Right lobe of liver (tissue), 6 donors: ENCODE measurements at regions not wholly inside any gene's neighbourhood (a gene's known extent, or its start where the extent isn't known, plus 50 kb on each side); places are given as distances from the start of the nearest gene placed in this dataset.
"Not testable (repeated sequence)": the region's sequence is repeated elsewhere in the genome, so short reads cannot be mapped to it uniquely, and the experiment has no call there.

ENCODE experiments used
- ATAC-seq, 4 donors: fragments of 200-7000 bp; cut with Tn5 transposase; one replicate each; pipeline ENCODE4 v1.9.1; 2020; ENCODE audit warnings: mild to moderate bottlenecking in 4 of 4, moderate library complexity in 4 of 4
- DNase-seq, 3 donors: peaks; one replicate each; pipeline ENCODE4 v3.0.0-alpha.2; 2020
- H3K27ac ChIP-seq, 3 donors: fragments of 200-600 bp; one replicate each; pipeline ENCODE4 v1.8.0; 2022
- H3K27me3 ChIP-seq, 2 donors: fragments of 200-600 bp; one replicate each; pipeline ENCODE4 v1.8.0; 2022
- H3K36me3 ChIP-seq, 4 donors: fragments of 200-600 bp; sonication (generic) in 1 of 4; one replicate each; pipeline versions ENCODE4 v1.5.1 to v1.8.0; 2017 to 2022; ENCODE audit warnings: control low read depth in 1 of 4
- H3K4me1 ChIP-seq, 4 donors: fragments of 200-600 bp; sonication (generic) in 1 of 4; one replicate each; pipeline versions ENCODE4 v1.5.1 to v1.8.0; 2017 to 2022; ENCODE audit warnings: control low read depth in 1 of 4
- H3K4me3 ChIP-seq, 3 donors: fragments of 200-600 bp; one replicate each; pipeline ENCODE4 v1.8.0; 2022
- H3K9me3 ChIP-seq, 4 donors: fragments of 200-600 bp; sonication (generic) in 1 of 4; one replicate each; pipeline versions ENCODE4 v1.5.1 to v1.8.0; 2017 to 2022; ENCODE audit warnings: control low read depth in 1 of 4
- POLR2A ChIP-seq: fragments of 450-650 bp; IDR thresholded peaks from one replicate; pipeline ENCODE4 v1.6.1; 2017; ENCODE audit warnings: antibody characterized with exemption, mild to moderate bottlenecking
- WGBS: methylation state at CpG from one replicate; pipeline ENCODE4 v1.1.6; 2018; ENCODE audit warnings: low coverage, low lambda C conversion rate; ENCODE audit not compliant: insufficient coverage; ENCODE audit errors: missing lambda C conversion rate; 5-methylcytosine and 5-hydroxymethylcytosine counted together
- intact Hi-C, 2 donors: fragments of 100-400 bp; cut with DNase I; formaldehyde crosslinking; loops; one replicate each; pipeline versions ENCODE4 v1.11.2 to v1.14.1; 2022
- TF ChIP-seq, protein P1 (sequence below), 4 donors: fragments of 200-600 bp in 3 of 4; fragments of 450-650 bp in 1 of 4; IDR thresholded peaks; one replicate each; pipeline versions ENCODE4 v1.5.1 to v1.8.0; 2016 to 2022; ENCODE audit warnings: antibody characterized with exemption in 4 of 4, mild to moderate bottlenecking in 2 of 4
- donor health status: DM: no; HTN: yes; CAD: no.
- donor health status: DM: no; HTN: no; CAD: no.
- donor health status: DM: no; HTN: no; CAD: no.
- donor health status: DM: no; HTN: yes; CAD: no.
- donor health status: DM: no; HTN: yes; CAD: no.

DNA sequence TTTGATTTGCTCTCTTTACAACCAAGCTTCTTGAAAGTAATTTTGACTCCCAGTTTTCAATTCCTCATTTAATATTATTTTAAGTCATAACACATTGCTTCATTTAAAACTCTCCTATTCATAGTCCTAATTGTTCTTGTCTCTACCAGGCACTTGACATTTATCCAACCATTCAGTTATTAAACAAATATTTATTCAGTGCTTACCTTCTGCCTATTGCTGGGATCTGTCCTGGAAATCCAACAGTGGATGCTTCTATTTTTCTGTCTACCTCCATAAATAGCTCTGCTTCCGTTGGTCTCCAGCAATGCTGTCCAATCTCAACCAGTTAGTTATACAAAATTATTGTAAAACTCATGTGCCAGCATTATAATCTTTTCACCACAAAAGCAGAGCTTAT, 615.1 kb downstream of the ZWINT start:
- no peaks in the 10 kb centered on the region for H3K36me3 ChIP-seq
- no peak overlapping the region for H3K4me3 ChIP-seq
- no peak overlapping the region for H3K27ac ChIP-seq
- DNase-seq (no peak), ATAC-seq (peak; percentile 65 to 84 (median 74))
- 30% methylated on average over 1 of the region's 1 CpG for WGBS
- intact Hi-C loops: no loop called here
- H3K27me3 ChIP-seq: no peaks in the 10 kb centered on the region
- no peak for TF ChIP-seq POLR2A
- TF ChIP-seq, protein P1, sequence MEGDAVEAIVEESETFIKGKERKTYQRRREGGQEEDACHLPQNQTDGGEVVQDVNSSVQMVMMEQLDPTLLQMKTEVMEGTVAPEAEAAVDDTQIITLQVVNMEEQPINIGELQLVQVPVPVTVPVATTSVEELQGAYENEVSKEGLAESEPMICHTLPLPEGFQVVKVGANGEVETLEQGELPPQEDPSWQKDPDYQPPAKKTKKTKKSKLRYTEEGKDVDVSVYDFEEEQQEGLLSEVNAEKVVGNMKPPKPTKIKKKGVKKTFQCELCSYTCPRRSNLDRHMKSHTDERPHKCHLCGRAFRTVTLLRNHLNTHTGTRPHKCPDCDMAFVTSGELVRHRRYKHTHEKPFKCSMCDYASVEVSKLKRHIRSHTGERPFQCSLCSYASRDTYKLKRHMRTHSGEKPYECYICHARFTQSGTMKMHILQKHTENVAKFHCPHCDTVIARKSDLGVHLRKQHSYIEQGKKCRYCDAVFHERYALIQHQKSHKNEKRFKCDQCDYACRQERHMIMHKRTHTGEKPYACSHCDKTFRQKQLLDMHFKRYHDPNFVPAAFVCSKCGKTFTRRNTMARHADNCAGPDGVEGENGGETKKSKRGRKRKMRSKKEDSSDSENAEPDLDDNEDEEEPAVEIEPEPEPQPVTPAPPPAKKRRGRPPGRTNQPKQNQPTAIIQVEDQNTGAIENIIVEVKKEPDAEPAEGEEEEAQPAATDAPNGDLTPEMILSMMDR (IDR thresholded peaks at IDR 0.05): no peak
- no peaks in the 10 kb centered on the region for H3K4me1 ChIP-seq
- H3K9me3 ChIP-seq: no peaks in the 10 kb centered on the region

DNA sequence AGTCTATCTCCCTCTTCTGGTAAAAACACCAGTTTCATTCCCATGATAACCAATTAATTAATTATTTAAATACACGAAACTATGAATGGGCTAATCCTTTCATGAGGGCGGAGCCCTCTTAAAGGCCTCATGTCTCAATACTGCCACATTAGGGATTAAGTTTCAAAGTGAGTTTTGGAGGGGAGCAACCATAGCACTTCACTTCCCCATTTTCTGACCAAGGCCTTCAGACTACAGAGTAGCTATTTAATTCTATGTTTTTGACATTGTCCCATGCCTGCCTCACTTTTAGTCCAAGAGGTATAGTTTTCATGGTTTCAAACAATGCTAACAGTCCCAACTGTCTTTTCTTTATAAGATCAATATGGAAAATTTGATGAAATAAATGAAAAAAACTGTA, 618.6 kb downstream of the ZWINT start:
- ATAC-seq: no peak
- Histone ChIP-seq H3K4me1 (no peaks in the 10 kb centered on the region), H3K36me3 (no peaks in the 10 kb centered on the region), H3K9me3 (no peaks in the 10 kb centered on the region), H3K4me3 (no peak overlapping the region), H3K27ac (no peak overlapping the region), H3K27me3 (no peaks in the 10 kb centered on the region)
- DNase-seq: no peak
- WGBS: 77% methylated on average over 2 of the region's 2 CpGs
- intact Hi-C loops: no loop called here
- TF ChIP-seq, protein P1 (IDR thresholded peaks at IDR 0.05): no peak
- no peak for TF ChIP-seq POLR2A

DNA sequence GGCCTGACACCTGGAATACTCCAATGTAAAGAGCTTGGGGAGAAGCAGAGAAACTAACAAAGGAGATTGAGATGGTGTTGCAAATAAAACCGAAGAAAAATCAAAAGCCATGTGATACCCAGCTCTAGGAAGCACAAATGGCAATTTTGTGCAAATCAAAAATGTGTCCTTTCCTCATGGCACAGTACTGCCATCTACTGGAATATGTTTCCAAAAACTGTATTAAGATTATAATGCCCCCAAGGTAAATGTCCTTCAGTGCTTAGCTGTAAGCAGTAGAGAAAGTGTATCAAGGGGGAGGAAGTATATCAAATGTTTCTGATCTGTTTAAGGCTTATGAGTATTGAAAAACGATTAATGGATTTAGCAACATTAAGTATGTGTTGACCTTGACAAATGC, 620.3 kb downstream of the ZWINT start:
- H3K9me3 ChIP-seq, H3K4me1 ChIP-seq, intact Hi-C loops, H3K27me3 ChIP-seq, H3K36me3 ChIP-seq, H3K4me3 ChIP-seq, H3K27ac ChIP-seq, DNase-seq: not testable (repeated sequence)
- ATAC-seq: peak; percentile 76 to 87 (median 83)
- TF ChIP-seq, protein P1 (IDR thresholded peaks at IDR 0.05): peak; percentile 28 to 57 (median 52)
- 18% methylated on average over 2 of the region's 2 CpGs for WGBS

DNA sequence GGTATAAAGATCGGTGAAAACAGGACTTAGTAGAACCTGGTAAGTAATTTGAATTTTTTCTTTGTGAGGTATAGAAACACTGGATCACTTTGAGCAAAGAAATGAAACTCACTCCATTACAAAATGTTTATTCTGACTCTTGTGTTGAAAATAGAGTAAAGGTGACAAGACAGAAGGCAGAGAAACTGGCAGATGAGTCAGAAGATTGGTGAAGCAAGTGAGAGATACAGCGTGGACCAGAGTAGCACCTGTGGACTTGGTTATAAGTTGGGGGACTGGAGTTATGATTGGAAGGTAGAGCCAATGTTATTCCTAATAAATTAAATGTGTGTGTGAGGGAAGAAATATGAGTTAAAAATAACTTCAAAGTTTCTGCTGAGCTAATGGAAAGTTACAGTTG, 620.9 kb downstream of the ZWINT start:
- Histone ChIP-seq H3K27ac (no peak overlapping the region), H3K9me3 (no peaks in the 10 kb centered on the region), H3K4me3 (no peak overlapping the region), H3K4me1 (no peaks in the 10 kb centered on the region), H3K36me3 (no peaks in the 10 kb centered on the region), H3K27me3 (no peaks in the 10 kb centered on the region)
- intact Hi-C loops: no loop called here
- TF ChIP-seq, protein P1 (IDR thresholded peaks at IDR 0.05): no peak
- no peak for TF ChIP-seq POLR2A
- DNase-seq: no peak
- peak; percentile 32 to 80 (median 48) for ATAC-seq
- 50% methylated on average over 2 of the region's 2 CpGs for WGBS

DNA sequence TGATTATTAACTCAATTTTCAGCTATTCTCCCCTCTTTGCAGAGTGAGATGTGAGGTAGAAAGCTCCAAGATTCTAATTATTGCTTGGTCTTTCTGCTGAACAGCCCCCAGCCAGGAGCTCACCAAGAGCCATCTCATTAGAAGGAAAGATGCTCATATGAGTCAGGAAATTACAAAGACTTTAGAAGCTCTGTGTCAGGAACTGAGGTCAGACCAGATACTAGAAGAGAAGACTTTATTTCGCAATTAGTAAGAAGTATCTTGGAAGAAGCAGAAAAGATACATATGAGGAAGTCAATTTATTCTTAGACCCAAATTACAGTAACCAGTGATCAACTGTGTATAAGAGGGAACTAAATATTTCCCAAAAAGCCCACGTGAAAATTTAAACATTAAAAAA, 626.9 kb downstream of the ZWINT start:
- no peaks in the 10 kb centered on the region for H3K4me1 ChIP-seq
- ATAC-seq (no peak), DNase-seq (no peak)
- H3K4me3 ChIP-seq: no peak overlapping the region
- intact Hi-C loops: no loop called here
- TF ChIP-seq POLR2A: no peak
- TF ChIP-seq, protein P1 (IDR thresholded peaks at IDR 0.05): no peak
- H3K27me3 ChIP-seq: no peaks in the 10 kb centered on the region
- H3K27ac ChIP-seq: no peak overlapping the region
- no peaks in the 10 kb centered on the region for H3K36me3 ChIP-seq
- WGBS: 36% methylated on average over 2 of the region's 2 CpGs
- H3K9me3 ChIP-seq: no peaks in the 10 kb centered on the region
